HG02798 (cell line): ENCODE measurements at regions not wholly inside any gene's neighbourhood (a gene's known extent, or its start where the extent isn't known, plus 50 kb on each side); places are given as distances from the start of the nearest gene placed in this dataset.
"Not testable (repeated sequence)": the region's sequence is repeated elsewhere in the genome, so short reads cannot be mapped to it uniquely, and the experiment has no call there.

Source experiments
- ATAC-seq: cut with Tn5 transposase; IDR thresholded peaks from one replicate; pipeline ENCODE4 v1.9.1; 2021; ENCODE audit warnings: mild to moderate bottlenecking; ENCODE audit not compliant: unreplicated experiment, poor library complexity

DNA sequence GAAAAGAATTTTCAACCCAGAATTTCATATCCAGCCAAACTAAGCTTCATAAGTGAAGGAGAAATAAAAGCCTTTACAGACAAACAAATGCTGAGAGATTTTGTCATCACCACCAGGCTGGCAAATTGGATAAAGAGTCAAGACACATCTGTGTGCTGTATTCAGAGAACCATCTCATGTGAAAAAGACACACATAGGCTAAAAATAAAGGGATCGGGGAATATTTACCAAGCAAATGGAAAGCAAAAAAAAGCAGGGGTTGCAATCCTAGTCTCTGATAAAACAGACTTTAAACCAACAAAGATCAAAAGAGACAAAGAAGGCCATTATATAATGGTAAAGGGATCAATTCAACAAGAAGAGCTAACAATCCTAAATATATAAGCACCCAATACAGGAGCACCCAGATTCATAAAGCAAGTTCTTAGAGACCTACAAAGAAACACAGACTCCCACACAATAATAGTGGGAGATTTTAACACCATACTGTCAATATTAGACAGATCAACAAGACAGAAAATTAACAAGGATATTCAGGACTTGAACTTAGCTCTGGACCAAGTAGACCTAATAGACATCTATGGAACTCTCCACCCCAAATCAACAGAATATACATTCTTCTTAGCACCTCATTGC is 55.9 kb upstream of the ACSM6 start:
- ATAC-seq = not testable (repeated sequence)

DNA sequence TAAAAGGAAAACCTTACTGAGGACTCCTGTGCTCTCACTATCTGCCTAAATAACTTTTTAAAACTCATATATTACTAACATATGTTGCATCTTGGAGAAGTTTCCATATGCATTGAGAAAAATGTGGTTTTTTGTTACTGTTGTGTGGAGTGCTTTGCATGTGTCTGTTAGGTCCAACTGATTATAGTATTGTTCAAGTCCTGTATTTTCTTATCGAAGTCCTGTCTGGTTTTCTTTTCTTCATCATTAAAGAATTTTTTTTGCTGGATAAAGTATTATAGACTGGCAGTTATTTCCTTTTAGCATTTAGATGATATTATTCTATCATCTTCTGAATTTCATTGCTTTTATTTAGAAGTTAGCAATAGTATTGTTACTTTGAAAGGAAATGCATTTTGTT is 59.5 kb upstream of the ACSM6 start:
- ATAC-seq = no peak

DNA sequence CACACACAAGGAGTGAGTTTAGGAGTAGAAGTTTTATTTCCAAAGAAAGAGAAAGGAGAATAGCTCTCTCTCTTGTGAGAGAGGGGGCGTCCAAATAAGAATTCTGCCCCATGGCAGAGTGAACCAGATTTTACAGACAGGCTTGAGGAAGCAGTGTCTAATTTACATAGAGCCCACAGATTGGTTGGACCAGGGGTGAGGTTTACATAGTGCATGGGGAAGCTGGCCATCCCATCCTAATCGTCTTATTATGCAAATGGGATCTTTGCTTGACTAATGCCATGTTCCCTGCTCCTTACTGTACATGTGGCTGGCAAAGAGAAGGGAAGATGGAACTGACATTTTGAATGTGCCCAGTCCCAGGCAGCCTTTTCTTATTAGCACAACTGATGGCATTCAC is 60.0 kb upstream of the ACSM6 start:
- no peak for ATAC-seq

DNA sequence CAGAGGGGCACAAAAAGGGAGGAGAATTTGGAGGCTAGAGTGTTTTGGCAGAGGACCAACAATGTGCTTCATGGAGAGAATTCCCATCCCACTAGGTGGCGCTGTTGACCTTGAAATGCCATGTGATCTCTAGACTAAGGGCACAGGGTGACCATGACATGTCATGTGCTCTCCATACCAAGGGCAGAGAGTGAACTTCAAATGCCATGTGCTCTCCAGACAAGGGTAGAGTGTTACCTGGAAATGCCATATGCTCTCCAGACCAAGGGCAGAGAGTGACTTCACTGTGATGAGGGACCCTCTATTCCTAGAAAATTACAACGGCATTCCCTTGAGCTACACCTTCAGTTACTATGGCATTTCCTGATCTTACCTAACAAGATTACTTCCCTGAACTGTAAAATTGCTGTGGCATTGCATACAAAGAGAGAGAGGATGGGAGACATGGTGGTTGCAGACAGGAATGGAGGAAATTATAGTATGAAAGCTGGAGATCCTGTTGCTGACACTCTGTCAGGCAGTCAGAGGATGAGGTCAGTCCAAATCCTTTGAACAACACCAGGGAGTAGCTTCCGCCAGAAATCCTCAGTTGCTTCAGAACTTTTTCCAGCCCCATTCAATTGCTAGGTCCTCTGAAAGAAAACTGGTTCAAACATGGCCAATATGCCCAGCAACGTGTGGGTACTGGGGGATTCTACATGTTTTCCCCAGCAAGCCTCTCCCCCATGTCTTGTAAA is 60.9 kb upstream of the ACSM6 start:
- ATAC-seq = peak; percentile 94

DNA sequence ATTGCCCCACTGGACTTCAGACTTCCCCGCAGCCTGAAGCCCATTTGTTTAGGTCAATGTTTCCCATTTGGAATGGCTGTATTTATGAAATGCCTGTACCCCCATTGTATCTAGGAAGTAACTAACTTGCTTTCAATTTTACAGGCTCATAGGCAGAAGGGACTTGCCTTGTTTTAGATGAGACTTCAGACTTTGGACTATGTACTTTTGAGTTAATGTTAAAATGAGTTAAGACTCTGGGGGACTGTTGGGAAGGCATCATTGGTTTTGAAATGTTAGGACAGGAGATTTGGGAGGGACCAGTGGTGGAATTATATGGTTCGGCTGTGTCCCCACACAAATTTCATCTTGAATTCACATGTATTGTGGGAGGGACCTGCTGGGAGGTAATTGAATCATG is 61.1 kb upstream of the CYP2C8 start:
- not testable (repeated sequence) for ATAC-seq

DNA sequence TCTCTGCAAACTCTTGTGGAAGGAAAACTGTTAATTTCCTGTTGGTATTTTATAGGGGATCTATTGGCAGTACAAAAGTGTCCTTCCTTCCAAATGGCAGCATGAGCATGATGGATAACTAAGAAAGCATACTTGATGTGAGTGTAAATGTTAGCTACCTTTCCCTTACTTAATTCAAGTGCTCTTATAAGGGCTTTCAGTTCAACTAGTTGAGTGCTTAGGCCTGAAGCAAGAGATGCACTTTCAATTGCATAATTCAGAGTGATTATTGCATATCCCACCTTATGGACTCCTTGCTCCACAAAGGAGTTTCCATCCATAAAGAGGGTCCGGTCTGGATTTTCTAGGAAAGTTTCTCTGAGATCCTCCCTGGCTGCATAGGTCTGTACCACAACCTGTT is 56.3 kb upstream of the CYP2C8 start:
- ATAC-seq = no peak

DNA sequence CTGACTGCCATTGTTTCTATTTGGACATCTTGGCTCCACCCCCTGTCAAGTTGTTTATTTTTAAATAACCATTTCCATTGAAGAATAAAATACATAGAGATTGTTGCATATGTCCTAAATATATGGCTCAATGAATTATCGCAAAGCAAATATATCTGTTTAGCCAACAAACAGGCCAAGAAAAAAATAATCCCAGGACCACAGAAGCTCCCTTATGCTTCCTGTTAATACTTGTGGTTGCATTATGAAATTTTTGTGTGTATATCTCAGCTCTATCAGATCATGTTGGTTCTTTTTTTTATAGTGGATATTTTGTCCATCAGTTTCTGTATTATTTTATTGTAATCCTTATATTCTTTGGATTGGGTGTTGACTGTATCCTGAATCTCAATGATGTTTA is 53.4 kb upstream of the CYP2C8 start:
- no peak for ATAC-seq

DNA sequence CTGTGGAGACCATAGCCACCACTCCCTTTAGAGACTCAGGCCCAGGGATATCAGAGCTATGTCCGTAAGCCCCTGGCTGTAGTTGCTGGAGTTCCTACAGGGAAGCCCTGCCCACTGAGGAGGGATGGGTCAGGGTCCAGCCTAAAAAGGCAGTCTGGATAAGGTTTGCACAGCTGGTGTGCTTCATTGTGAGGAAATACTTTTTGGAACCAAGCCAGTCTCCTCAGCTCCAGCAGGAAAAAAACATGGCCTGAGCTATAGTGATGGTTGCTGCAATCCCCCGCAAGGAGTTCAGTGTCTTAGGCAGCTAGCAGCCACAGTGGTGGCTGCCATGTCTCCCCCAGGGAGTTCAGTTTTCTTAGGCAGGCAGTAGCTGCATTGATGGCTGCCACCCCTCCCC is 52.6 kb upstream of the CYP2C8 start:
- no peak for ATAC-seq
